Body of pancreas (tissue), 4 donors: ENCODE measurements at regions not wholly inside any gene's neighbourhood (a gene's known extent, or its start where the extent isn't known, plus 50 kb on each side); places are given as distances from the start of the nearest gene placed in this dataset.

Experiments
- ATAC-seq: fragments of 150-250 bp; one replicate; pipeline ENCODE4 v1.9.1; 2016
- DNase-seq, 4 donors: peaks; one replicate each; pipeline ENCODE4 v3.0.0-alpha.2; 2019
- H3K27ac ChIP-seq, 4 donors: fragments of 200-600 bp; sonication (generic); 1 replicate in 3 of 4; 2 replicates in 1 of 4; pipeline versions ENCODE4 v1.5.1 to v1.6.1; 2016 to 2019; ENCODE audit warnings: mild to moderate bottlenecking in 1 of 4, mixed read lengths in 1 of 4, moderate library complexity in 1 of 4
- H3K27me3 ChIP-seq, 2 donors: fragments of 200-600 bp; sonication (generic); one replicate each; pipeline ENCODE4 v1.6.0; 2016; ENCODE audit warnings: mild to moderate bottlenecking in 1 of 2
- H3K36me3 ChIP-seq, 2 donors: fragments of 200-600 bp; sonication (generic); replicated peaks in 1 of 2; 2 replicates each; pipeline ENCODE4 v1.5.1; 2016; ENCODE audit warnings: low read depth in 2 of 2; ENCODE audit not compliant: insufficient read depth in 1 of 2
- H3K4me1 ChIP-seq: fragments of 200-600 bp; sonication (generic); one replicate; pipeline ENCODE4 v1.6.0; 2016
- H3K4me3 ChIP-seq, 2 donors: fragments of 200-600 bp; sonication (generic); 1 replicate in 1 of 2; 2 replicates in 1 of 2; pipeline ENCODE4 v1.5.1; 2016 to 2019
- H3K9me3 ChIP-seq, 3 donors: fragments of 200-600 bp; sonication (generic); 1 replicate in 2 of 3; 2 replicates in 1 of 3; pipeline ENCODE4 v1.5.1; 2016
- POLR2A ChIP-seq, 3 donors: fragments of 450-650 bp; IDR thresholded peaks; one replicate each; pipeline ENCODE4 v1.6.1; 2016; ENCODE audit warnings: antibody characterized with exemption in 3 of 3, mild to moderate bottlenecking in 2 of 3
- WGBS, 2 donors: methylation state at CpG; one replicate each; pipeline ENCODE4 v1.1.5; 2017; 5-methylcytosine and 5-hydroxymethylcytosine counted together
- intact Hi-C: fragments of 100-400 bp; cut with DNase I; formaldehyde crosslinking; loops from one replicate; pipeline ENCODE4 v1.15.1; 2023
- TF ChIP-seq, protein P1 (sequence below), 7 experiments: fragments of 450-650 bp in 4 of 7; fragments of 200-600 bp in 3 of 7; sonication (generic) in 3 of 7; IDR thresholded peaks; one replicate each; pipeline ENCODE4 v1.5.1; 2016 to 2019; ENCODE audit warnings: antibody characterized with exemption in 7 of 7

- ATAC-seq, result no peak
- 3% methylated on average over 1 of the region's 1 CpG for WGBS, 2 donors
- peaks cover 24% of the 10 kb centered on the region for H3K4me1 ChIP-seq
- H3K4me3 ChIP-seq, result no peak overlapping the region
- no peaks in the 10 kb centered on the region for H3K27me3 ChIP-seq
- no peak for DNase-seq
- no peak overlapping the region for H3K27ac ChIP-seq
- no peaks in the 10 kb centered on the region for H3K9me3 ChIP-seq
- intact Hi-C loops, result no loop called here
- H3K36me3 ChIP-seq, result no peaks in the 10 kb centered on the region
- TF ChIP-seq POLR2A (IDR thresholded peaks at IDR 0.05), result no peak
- TF ChIP-seq, protein P1, sequence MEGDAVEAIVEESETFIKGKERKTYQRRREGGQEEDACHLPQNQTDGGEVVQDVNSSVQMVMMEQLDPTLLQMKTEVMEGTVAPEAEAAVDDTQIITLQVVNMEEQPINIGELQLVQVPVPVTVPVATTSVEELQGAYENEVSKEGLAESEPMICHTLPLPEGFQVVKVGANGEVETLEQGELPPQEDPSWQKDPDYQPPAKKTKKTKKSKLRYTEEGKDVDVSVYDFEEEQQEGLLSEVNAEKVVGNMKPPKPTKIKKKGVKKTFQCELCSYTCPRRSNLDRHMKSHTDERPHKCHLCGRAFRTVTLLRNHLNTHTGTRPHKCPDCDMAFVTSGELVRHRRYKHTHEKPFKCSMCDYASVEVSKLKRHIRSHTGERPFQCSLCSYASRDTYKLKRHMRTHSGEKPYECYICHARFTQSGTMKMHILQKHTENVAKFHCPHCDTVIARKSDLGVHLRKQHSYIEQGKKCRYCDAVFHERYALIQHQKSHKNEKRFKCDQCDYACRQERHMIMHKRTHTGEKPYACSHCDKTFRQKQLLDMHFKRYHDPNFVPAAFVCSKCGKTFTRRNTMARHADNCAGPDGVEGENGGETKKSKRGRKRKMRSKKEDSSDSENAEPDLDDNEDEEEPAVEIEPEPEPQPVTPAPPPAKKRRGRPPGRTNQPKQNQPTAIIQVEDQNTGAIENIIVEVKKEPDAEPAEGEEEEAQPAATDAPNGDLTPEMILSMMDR (IDR thresholded peaks at IDR 0.05), result no peak
Observed at GRCh38 chr15:36507458-36507857, 72.0 kb upstream of the CDIN1 start.

- Histone ChIP-seq H3K4me3 (no peak overlapping the region), H3K9me3 (no peaks in the 10 kb centered on the region), H3K27ac (no peak overlapping the region), H3K27me3 (no peaks in the 10 kb centered on the region), H3K4me1 (peaks cover 13% of the 10 kb centered on the region), H3K36me3 (no peaks in the 10 kb centered on the region)
- intact Hi-C loops, result no loop called here
- no peak for DNase-seq
- 96 to 100% methylated on average over 3 of the region's 3 CpGs for WGBS, 2 donors
- TF ChIP-seq, protein P1 (IDR thresholded peaks at IDR 0.05), result no peak
- no peak for TF ChIP-seq POLR2A (IDR thresholded peaks at IDR 0.05)
- ATAC-seq, result no peak
Observed at GRCh38 chr15:36511594-36511993, 67.8 kb upstream of the CDIN1 start.

GRCh38 chr15:36517758-36518157 lies 61.7 kb upstream of the CDIN1 start:
- Histone ChIP-seq H3K27ac (no peak overlapping the region), H3K36me3 (no peaks in the 10 kb centered on the region), H3K4me3 (no peak overlapping the region), H3K27me3 (no peaks in the 10 kb centered on the region), H3K9me3 (no peaks in the 10 kb centered on the region), H3K4me1 (no peaks in the 10 kb centered on the region)
- ATAC-seq (no peak), DNase-seq (no peak)
- intact Hi-C loops, result no loop called here
- WGBS, 2 donors, result 72 to 90% methylated on average over 1 of the region's 1 CpG
- TF ChIP-seq, protein P1 (IDR thresholded peaks at IDR 0.05), result no peak
- no peak for TF ChIP-seq POLR2A (IDR thresholded peaks at IDR 0.05)

GRCh38 chr15:36519067-36519466 lies 60.4 kb upstream of the CDIN1 start:
- no peaks in the 10 kb centered on the region for H3K36me3 ChIP-seq
- no peak overlapping the region for H3K4me3 ChIP-seq
- intact Hi-C loops, result no loop called here
- ATAC-seq (no peak), DNase-seq (no peak)
- H3K4me1 ChIP-seq, result no peaks in the 10 kb centered on the region
- no peaks in the 10 kb centered on the region for H3K27me3 ChIP-seq
- H3K27ac ChIP-seq, result no peak overlapping the region
- 89 to 94% methylated on average over 6 of the region's 6 CpGs for WGBS, 2 donors
- no peaks in the 10 kb centered on the region for H3K9me3 ChIP-seq
- TF ChIP-seq, protein P1 (IDR thresholded peaks at IDR 0.05), result no peak

GRCh38 chr15:36525430-36525829 lies 54.0 kb upstream of the CDIN1 start:
- no peaks in the 10 kb centered on the region for H3K36me3 ChIP-seq
- H3K4me1 ChIP-seq, result no peaks in the 10 kb centered on the region
- intact Hi-C loops, result no loop called here
- H3K4me3 ChIP-seq, result no peak overlapping the region
- WGBS, 2 donors, result 53 to 75% methylated on average over 3 of the region's 3 CpGs
- DNase-seq (no peak), ATAC-seq (no peak)
- H3K27ac ChIP-seq, result no peak overlapping the region
- no peaks in the 10 kb centered on the region for H3K9me3 ChIP-seq
- TF ChIP-seq, protein P1 (IDR thresholded peaks at IDR 0.05), result no peak
- no peak for TF ChIP-seq POLR2A (IDR thresholded peaks at IDR 0.05)
- no peaks in the 10 kb centered on the region for H3K27me3 ChIP-seq
